ENCODE measurements at regions not wholly inside any gene's neighbourhood (a gene's known extent, or its start where the extent isn't known, plus 50 kb on each side); places are given as distances from the start of the nearest gene placed in this dataset.

DNA sequence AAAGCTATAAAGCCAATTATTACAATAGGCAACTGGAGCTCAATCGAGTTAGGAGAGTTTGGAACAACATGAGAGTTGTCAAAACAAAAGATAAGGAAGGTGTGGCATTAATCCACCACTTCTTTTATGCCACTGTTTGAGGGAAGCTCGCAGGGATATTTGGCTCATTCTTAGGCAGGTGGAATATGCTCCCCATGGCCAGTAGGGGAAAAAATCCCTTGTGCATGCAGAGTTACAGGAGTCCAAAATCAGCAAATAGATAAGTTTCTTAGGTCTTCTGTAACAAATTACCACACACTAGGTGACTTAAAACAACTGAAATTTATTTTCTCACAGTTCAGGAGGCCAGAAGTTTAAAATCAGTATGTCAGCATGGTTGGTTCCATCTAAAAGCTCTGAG is 135.4 kb upstream of the SYNPR start:
- Histone ChIP-seq H3K27ac (ENCODE audit: low read depth, low read length) (no peak overlapping the region), H3K27me3 (ENCODE audit: insufficient read depth, low read length) (no peaks in the 10 kb centered on the region), H3K4me1 (ENCODE audit: control insufficient read depth in 1 of 2, insufficient read depth in 2 of 2, low read length in 2 of 2) (no peaks in the 10 kb centered on the region), H2AFZ (ENCODE audit: low read depth, low read length, poor library complexity, severe bottlenecking) (no peak overlapping the region), H3K4me3 (replicated peaks in 1 of 2; ENCODE audit: low read depth in 1 of 2, low read length in 2 of 2) (no peak overlapping the region), H3K9me2 (ENCODE audit: insufficient read depth) (no peaks in the 10 kb centered on the region), H3K79me2 (ENCODE audit: insufficient read depth, low read length) (no peaks in the 10 kb centered on the region), H3K9me3 (ENCODE audit: control insufficient read depth in 1 of 2, insufficient read depth in 1 of 2, low read depth in 1 of 2, low read length in 2 of 2) (no peaks in the 10 kb centered on the region), H3K36me3 (ENCODE audit: control insufficient read depth in 1 of 2, insufficient read depth in 2 of 2, low read length in 2 of 2) (no peaks in the 10 kb centered on the region), H3K9ac (ENCODE audit: low read length) (no peak overlapping the region), H3K4me2 (ENCODE audit: low read length) (no peak overlapping the region), H4K20me1 (ENCODE audit: insufficient read depth) (no peaks in the 10 kb centered on the region)
- BruUV-seq (replicated peaks), result no TSS peak
- CTCF ChIA-PET, result no interaction called here
- intact Hi-C loops (cut with micrococcal nuclease), result no loop called here
- TF ChIP-seq CEBPB (IDR thresholded peaks at IDR 0.05; ENCODE audit: low read depth) (no peak), POLR2A (IDR thresholded peaks at IDR 0.05; ENCODE audit: borderline replicate concordance, extremely low read depth, insufficient read depth, insufficient read length) (no peak), SRF (IDR thresholded peaks at IDR 0.05; ENCODE audit: low read depth) (no peak), EZH2 (IDR thresholded peaks at IDR 0.05) (no peak), TCF7L2 (IDR thresholded peaks at IDR 0.05; ENCODE audit: borderline replicate concordance, extremely low read depth, insufficient read depth, insufficient read length) (no peak), JUND (IDR thresholded peaks at IDR 0.05) (no peak), POLR2AphosphoS5 (IDR thresholded peaks at IDR 0.05; ENCODE audit: low read depth, low read length) (no peak), SIN3A (IDR thresholded peaks at IDR 0.05; ENCODE audit: low read depth) (no peak), SP1 (IDR thresholded peaks at IDR 0.05; ENCODE audit: low read depth) (no peak), RAD21 (IDR thresholded peaks at IDR 0.05; ENCODE audit: low read depth) (no peak), FOSL1 (IDR thresholded peaks at IDR 0.05; ENCODE audit: low read depth) (no peak), ZFX (IDR thresholded peaks at IDR 0.05) (no peak), ELF1 (IDR thresholded peaks at IDR 0.05; ENCODE audit: borderline replicate concordance, low read depth) (no peak), ZNF274 (IDR thresholded peaks at IDR 0.05; ENCODE audit: low read depth, low read length) (no peak)
- TF ChIP-seq, protein P1, sequence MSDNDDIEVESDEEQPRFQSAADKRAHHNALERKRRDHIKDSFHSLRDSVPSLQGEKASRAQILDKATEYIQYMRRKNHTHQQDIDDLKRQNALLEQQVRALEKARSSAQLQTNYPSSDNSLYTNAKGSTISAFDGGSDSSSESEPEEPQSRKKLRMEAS (IDR thresholded peaks at IDR 0.05), result no peak
- TF ChIP-seq, protein P2, sequence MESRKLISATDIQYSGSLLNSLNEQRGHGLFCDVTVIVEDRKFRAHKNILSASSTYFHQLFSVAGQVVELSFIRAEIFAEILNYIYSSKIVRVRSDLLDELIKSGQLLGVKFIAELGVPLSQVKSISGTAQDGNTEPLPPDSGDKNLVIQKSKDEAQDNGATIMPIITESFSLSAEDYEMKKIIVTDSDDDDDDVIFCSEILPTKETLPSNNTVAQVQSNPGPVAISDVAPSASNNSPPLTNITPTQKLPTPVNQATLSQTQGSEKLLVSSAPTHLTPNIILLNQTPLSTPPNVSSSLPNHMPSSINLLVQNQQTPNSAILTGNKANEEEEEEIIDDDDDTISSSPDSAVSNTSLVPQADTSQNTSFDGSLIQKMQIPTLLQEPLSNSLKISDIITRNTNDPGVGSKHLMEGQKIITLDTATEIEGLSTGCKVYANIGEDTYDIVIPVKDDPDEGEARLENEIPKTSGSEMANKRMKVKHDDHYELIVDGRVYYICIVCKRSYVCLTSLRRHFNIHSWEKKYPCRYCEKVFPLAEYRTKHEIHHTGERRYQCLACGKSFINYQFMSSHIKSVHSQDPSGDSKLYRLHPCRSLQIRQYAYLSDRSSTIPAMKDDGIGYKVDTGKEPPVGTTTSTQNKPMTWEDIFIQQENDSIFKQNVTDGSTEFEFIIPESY (IDR thresholded peaks at IDR 0.05; ENCODE audit: extremely low read depth, insufficient replicate concordance, low read length), result no peak
- TF ChIP-seq, protein P3, sequence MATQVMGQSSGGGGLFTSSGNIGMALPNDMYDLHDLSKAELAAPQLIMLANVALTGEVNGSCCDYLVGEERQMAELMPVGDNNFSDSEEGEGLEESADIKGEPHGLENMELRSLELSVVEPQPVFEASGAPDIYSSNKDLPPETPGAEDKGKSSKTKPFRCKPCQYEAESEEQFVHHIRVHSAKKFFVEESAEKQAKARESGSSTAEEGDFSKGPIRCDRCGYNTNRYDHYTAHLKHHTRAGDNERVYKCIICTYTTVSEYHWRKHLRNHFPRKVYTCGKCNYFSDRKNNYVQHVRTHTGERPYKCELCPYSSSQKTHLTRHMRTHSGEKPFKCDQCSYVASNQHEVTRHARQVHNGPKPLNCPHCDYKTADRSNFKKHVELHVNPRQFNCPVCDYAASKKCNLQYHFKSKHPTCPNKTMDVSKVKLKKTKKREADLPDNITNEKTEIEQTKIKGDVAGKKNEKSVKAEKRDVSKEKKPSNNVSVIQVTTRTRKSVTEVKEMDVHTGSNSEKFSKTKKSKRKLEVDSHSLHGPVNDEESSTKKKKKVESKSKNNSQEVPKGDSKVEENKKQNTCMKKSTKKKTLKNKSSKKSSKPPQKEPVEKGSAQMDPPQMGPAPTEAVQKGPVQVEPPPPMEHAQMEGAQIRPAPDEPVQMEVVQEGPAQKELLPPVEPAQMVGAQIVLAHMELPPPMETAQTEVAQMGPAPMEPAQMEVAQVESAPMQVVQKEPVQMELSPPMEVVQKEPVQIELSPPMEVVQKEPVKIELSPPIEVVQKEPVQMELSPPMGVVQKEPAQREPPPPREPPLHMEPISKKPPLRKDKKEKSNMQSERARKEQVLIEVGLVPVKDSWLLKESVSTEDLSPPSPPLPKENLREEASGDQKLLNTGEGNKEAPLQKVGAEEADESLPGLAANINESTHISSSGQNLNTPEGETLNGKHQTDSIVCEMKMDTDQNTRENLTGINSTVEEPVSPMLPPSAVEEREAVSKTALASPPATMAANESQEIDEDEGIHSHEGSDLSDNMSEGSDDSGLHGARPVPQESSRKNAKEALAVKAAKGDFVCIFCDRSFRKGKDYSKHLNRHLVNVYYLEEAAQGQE (IDR thresholded peaks at IDR 0.05; ENCODE audit: low read depth), result no peak
- TF ChIP-seq, protein P4, sequence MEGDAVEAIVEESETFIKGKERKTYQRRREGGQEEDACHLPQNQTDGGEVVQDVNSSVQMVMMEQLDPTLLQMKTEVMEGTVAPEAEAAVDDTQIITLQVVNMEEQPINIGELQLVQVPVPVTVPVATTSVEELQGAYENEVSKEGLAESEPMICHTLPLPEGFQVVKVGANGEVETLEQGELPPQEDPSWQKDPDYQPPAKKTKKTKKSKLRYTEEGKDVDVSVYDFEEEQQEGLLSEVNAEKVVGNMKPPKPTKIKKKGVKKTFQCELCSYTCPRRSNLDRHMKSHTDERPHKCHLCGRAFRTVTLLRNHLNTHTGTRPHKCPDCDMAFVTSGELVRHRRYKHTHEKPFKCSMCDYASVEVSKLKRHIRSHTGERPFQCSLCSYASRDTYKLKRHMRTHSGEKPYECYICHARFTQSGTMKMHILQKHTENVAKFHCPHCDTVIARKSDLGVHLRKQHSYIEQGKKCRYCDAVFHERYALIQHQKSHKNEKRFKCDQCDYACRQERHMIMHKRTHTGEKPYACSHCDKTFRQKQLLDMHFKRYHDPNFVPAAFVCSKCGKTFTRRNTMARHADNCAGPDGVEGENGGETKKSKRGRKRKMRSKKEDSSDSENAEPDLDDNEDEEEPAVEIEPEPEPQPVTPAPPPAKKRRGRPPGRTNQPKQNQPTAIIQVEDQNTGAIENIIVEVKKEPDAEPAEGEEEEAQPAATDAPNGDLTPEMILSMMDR (IDR thresholded peaks at IDR 0.05 in 2 of 3, conservative IDR thresholded peaks at IDR 0.05 in 1 of 3; ENCODE audit: borderline replicate concordance in 1 of 3, insufficient read depth in 1 of 3, low read depth in 2 of 3, low read length in 2 of 3), result no peak; a peak in 1 of 6 replicates
- TF ChIP-seq, protein P5, sequence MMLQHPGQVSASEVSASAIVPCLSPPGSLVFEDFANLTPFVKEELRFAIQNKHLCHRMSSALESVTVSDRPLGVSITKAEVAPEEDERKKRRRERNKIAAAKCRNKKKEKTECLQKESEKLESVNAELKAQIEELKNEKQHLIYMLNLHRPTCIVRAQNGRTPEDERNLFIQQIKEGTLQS (IDR thresholded peaks at IDR 0.05), result no peak
- no peak for ATAC-seq
- POLR2A ChIA-PET, result no interaction called here
- no peak for DNase-seq (ENCODE audit: low read depth, low spot score)
- RAD21 ChIA-PET (ENCODE audit: low non-redundant PET in 1 of 2, low total read pairs in 2 of 2, uncharacterized antibody in 2 of 2, unreplicated experiment in 2 of 2), result no interaction called here
